HEK293 (cell line): ENCODE measurements at regions not wholly inside any gene's neighbourhood (a gene's known extent, or its start where the extent isn't known, plus 50 kb on each side); places are given as distances from the start of the nearest gene placed in this dataset.
"Not testable (repeated sequence)": the region's sequence is repeated elsewhere in the genome, so short reads cannot be mapped to it uniquely, and the experiment has no call there.

ENCODE experiments used
- CTCF ChIA-PET: fragments of 350-600 bp; formaldehyde crosslinking; extraction: SDS; loops from one replicate; lab custom pipeline; 2021; ENCODE audit warnings: antibody characterized with exemption; lab: Yijun Ruan, JAX
- POLR2A ChIA-PET: fragments of 300-600 bp; formaldehyde crosslinking; extraction: SDS; loops from one replicate; lab custom pipeline; 2020; ENCODE audit warnings: antibody characterized with exemption, inconsistent platforms; lab: Yijun Ruan, JAX
- H3K27ac ChIP-seq: fragments of 200-500 bp; sonication (Bioruptor generic); 2 replicates; pipeline ENCODE4 v1.5.1; 2014; ENCODE audit warnings: low read depth, low read length, control low read depth, inconsistent platforms; ENCODE audit errors: extremely low read depth
- H3K36me3 ChIP-seq, 2 experiments: fragments of 200-500 bp in 1 of 2; sonication (Bioruptor generic) in 1 of 2; 1 replicate in 1 of 2; 2 replicates in 1 of 2; pipeline ENCODE4 v1.5.1; 2014 to 2017; ENCODE audit warnings: inconsistent platforms in 2 of 2, low read length in 2 of 2; ENCODE audit not compliant: control insufficient read depth in 2 of 2, insufficient read depth in 1 of 2
- H3K4me1 ChIP-seq: fragments of 200-500 bp; sonication (Bioruptor generic); 2 replicates; pipeline ENCODE4 v1.5.1; 2014; ENCODE audit warnings: mild to moderate bottlenecking, low read length, inconsistent platforms; ENCODE audit not compliant: control insufficient read depth, insufficient read depth
- H3K4me3 ChIP-seq: 2 replicates; pipeline ENCODE4 v1.5.1; 2011; ENCODE audit warnings: low read depth, mild to moderate bottlenecking, control low read depth, low read length, moderate library complexity
- H3K9me3 ChIP-seq: fragments of 200-500 bp; sonication (Bioruptor generic); 2 replicates; pipeline ENCODE4 v1.5.1; 2014; ENCODE audit warnings: low read depth, low read length, inconsistent platforms; ENCODE audit not compliant: control insufficient read depth, insufficient read depth
- HOXA7 ChIP-seq: sonication (generic); formaldehyde crosslinking; IDR thresholded peaks from 2 replicates; pipeline ENCODE4 v1.8.1; 2022; ENCODE audit warnings: missing genetic modification reagents, borderline replicate concordance
- HOXC10 ChIP-seq: sonication (generic); formaldehyde crosslinking; IDR thresholded peaks from 2 replicates; pipeline ENCODE4 v1.8.1; 2023; ENCODE audit warnings: mild to moderate bottlenecking, missing genetic modification reagents
- SCRT1 ChIP-seq: fragments of 450-650 bp; formaldehyde crosslinking; IDR thresholded peaks from 2 replicates; pipeline ENCODE4 v1.5.1; 2016; ENCODE audit warnings: missing biosample characterization, missing genetic modification characterization, borderline replicate concordance
- ZBTB6 ChIP-seq: fragments of 450-650 bp; formaldehyde crosslinking; IDR thresholded peaks from 2 replicates; pipeline ENCODE4 v1.5.1; 2017; ENCODE audit warnings: missing biosample characterization, missing genetic modification characterization
- ZFP69B ChIP-seq: fragments of 450-650 bp; formaldehyde crosslinking; IDR thresholded peaks from 2 replicates; pipeline ENCODE4 v1.5.1; 2016; ENCODE audit warnings: missing biosample characterization, missing genetic modification characterization
- ZNF10 ChIP-seq: fragments of 450-650 bp; formaldehyde crosslinking; IDR thresholded peaks from 2 replicates; pipeline ENCODE4 v1.5.1; 2017; ENCODE audit warnings: missing biosample characterization, missing genetic modification characterization
- ZNF146 ChIP-seq: fragments of 450-650 bp; formaldehyde crosslinking; IDR thresholded peaks from 2 replicates; pipeline ENCODE4 v1.5.1; 2016; ENCODE audit warnings: missing biosample characterization, missing genetic modification characterization
- ZNF248 ChIP-seq: fragments of 450-650 bp; formaldehyde crosslinking; IDR thresholded peaks from 2 replicates; pipeline ENCODE4 v1.5.1; 2017; ENCODE audit warnings: missing biosample characterization, missing genetic modification characterization
- ZNF266 ChIP-seq: fragments of 450-650 bp; formaldehyde crosslinking; IDR thresholded peaks from 2 replicates; pipeline ENCODE4 v1.5.1; 2016; ENCODE audit warnings: missing biosample characterization, missing genetic modification characterization, low read depth
- ZNF510 ChIP-seq: fragments of 450-650 bp; formaldehyde crosslinking; IDR thresholded peaks from 2 replicates; pipeline ENCODE4 v1.5.1; 2018; ENCODE audit warnings: mild to moderate bottlenecking, missing genetic modification characterization, missing biosample characterization; ENCODE audit not compliant: insufficient replicate concordance
- ZNF513 ChIP-seq: fragments of 450-650 bp; IDR thresholded peaks from 2 replicates; pipeline ENCODE4 v1.5.1; 2018; ENCODE audit warnings: missing biosample characterization, missing genetic modification characterization
- ZNF529 ChIP-seq: fragments of 450-650 bp; formaldehyde crosslinking; IDR thresholded peaks from 2 replicates; pipeline ENCODE4 v1.5.1; 2017; ENCODE audit warnings: missing genetic modification characterization, missing biosample characterization; ENCODE audit not compliant: insufficient replicate concordance
- ZNF561 ChIP-seq: fragments of 450-650 bp; IDR thresholded peaks from 2 replicates; pipeline ENCODE4 v1.5.1; 2018; ENCODE audit warnings: missing biosample characterization, missing genetic modification characterization, borderline replicate concordance
- ZNF571 ChIP-seq: fragments of 450-650 bp; formaldehyde crosslinking; IDR thresholded peaks from 2 replicates; pipeline ENCODE4 v1.5.0; 2017; ENCODE audit warnings: missing biosample characterization, missing genetic modification characterization
- ZNF626 ChIP-seq: fragments of 450-650 bp; sonication (Bioruptor Pico); formaldehyde crosslinking; IDR thresholded peaks from 2 replicates; pipeline ENCODE4 v1.5.1; 2018; ENCODE audit warnings: missing biosample characterization, missing genetic modification characterization, inconsistent platforms
- ZSCAN16 ChIP-seq: fragments of 450-650 bp; formaldehyde crosslinking; IDR thresholded peaks from 2 replicates; pipeline ENCODE4 v1.5.1; 2016; ENCODE audit warnings: missing biosample characterization, missing genetic modification characterization
- ZXDB ChIP-seq: fragments of 450-650 bp; formaldehyde crosslinking; IDR thresholded peaks from 2 replicates; pipeline ENCODE4 v1.5.1; 2016; ENCODE audit warnings: missing biosample characterization, missing genetic modification characterization

- Histone ChIP-seq H3K27ac (no peak overlapping the region), H3K4me1 (no peaks in the 10 kb centered on the region), H3K36me3 (no peaks in the 10 kb centered on the region), H3K9me3 (no peaks in the 10 kb centered on the region), H3K4me3 (no peak overlapping the region)
- TF ChIP-seq ZFP69B (no peak), ZXDB (no peak), ZNF510 (tag by site-specific recombination) (no peak), ZNF146 (no peak), ZNF10 (tag by site-specific recombination) (no peak), HOXC10 (CRISPR knock-in tag) (no peak), ZNF571 (tag by site-specific recombination) (no peak), ZNF561 (tag by site-specific recombination) (no peak), ZSCAN16 (tag by site-specific recombination) (no peak), ZNF513 (tag by site-specific recombination) (no peak), ZNF248 (no peak), HOXA7 (CRISPR knock-in tag) (no peak), SCRT1 (tag by site-specific recombination) (no peak), ZNF266 (tag by site-specific recombination) (no peak), ZNF626 (tag by site-specific recombination) (no peak), ZNF529 (no peak), ZBTB6 (no peak)
- ChIA-PET POLR2A (no interaction called here), CTCF (no interaction called here)
Observed at GRCh38 chr14:105629886-105630215, 103.5 kb downstream of the TMEM121 start.

DNA sequence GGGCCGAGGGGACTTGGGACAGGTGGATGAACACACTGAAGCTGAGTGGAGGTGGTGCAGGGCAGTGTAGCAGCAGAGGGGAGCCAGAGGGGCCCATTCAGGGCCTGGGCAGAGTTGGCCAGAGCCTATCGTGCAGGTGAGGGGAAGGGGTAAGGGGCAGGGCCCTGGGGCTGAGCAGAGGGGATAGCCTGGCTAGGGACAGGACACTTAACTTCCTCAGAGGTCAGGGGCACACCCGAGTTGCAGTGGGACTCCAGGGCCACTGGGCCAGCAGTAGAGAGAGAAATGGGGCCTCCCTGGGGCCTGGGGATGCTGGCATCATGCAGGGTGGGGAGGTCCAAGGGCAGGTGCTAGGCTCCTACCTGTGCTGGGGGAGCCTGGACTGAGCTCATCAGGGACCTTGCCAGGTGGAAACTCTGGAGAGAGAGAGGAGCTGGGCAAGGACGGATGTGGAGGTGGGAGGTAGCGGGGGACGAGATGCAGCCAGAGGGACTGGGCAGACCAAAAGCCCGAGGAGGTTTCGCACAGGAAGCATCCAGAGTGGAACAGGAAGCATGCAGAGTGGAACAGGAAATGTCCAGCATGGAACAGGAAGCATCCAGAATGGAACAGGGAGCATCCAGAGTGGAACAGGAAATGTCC, 104.0 kb downstream of the TMEM121 start:
- H3K4me3 ChIP-seq, H3K27ac ChIP-seq, POLR2A ChIA-PET, H3K36me3 ChIP-seq, H3K9me3 ChIP-seq, H3K4me1 ChIP-seq, CTCF ChIA-PET: not testable (repeated sequence)

DNA sequence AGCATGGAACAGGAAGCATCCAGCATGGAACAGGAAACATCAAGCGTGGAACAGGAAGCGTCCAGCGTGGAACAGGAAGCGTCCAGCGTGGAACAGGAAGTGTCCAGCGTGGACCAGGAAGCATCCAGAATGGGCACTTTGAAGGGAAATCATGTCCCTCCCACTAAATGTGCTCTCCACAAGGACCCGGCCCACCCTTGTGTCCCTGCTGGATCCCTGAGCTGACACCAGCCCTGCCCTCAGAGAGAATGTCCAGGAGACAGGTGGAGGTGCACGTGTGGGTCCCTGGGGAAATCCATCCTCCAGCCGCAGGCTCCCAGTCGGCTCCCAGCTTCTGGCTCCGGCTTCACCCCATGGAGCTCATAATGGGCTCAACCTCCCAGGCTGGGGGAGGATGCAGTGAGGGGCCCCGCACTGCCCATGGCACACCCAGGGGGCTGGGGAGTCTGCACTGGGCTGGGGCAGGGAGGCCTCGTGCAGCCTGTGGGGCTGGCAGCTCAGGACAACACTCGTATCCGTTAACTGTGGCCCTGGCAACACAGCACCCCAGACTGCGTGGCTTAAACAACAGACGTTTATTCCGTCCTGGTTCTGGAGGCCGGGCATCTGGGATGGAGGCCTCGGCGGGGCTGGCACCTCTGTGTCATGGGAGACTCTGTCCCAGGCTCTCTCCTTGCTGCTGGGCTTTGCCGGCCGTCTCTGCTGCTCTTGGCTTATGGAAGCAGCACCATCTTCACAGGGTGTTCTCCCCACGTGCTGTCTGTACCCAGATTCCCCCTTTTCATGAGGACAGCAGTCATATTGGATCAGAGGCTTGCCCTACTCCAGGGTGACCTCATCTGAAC, 104.8 kb downstream of the TMEM121 start:
- POLR2A ChIA-PET, H3K4me1 ChIP-seq, CTCF ChIA-PET, H3K27ac ChIP-seq, H3K4me3 ChIP-seq, H3K9me3 ChIP-seq, H3K36me3 ChIP-seq: not testable (repeated sequence)
